Stimulated activated CD8-positive, alpha-beta memory T cell treated with anti-CD3 and anti-CD28 coated beads, Interleukin-7, amount 100 ng/mL, for 48 hours (primary cell): ENCODE measurements at regions not wholly inside any gene's neighbourhood (a gene's known extent, or its start where the extent isn't known, plus 50 kb on each side); places are given as distances from the start of the nearest gene placed in this dataset.

Experiments used
- DNase-seq, 2 donors: peaks; one replicate each; pipeline ENCODE4 v3.0.0-alpha.2; 2020; ENCODE audit warnings: low read depth in 1 of 2; ENCODE audit errors: extremely low read depth in 1 of 2

- DNase-seq = no peak
These were observed 606.3 kb downstream of the KCNJ2 start for GRCh38 chr17:70775679-70776078.

- no peak for DNase-seq
These were observed 607.1 kb downstream of the KCNJ2 start for GRCh38 chr17:70776441-70776840.

GRCh38 chr17:70780031-70780430, 610.7 kb downstream of the KCNJ2 start:
- no peak for DNase-seq

GRCh38 chr17:70786081-70786480, 616.7 kb downstream of the KCNJ2 start:
- DNase-seq = no peak

GRCh38 chr17:70787721-70788300, 618.5 kb downstream of the KCNJ2 start:
- DNase-seq = no peak

GRCh38 chr17:70791748-70792443, 622.6 kb downstream of the KCNJ2 start:
- DNase-seq = no peak

GRCh38 chr17:70794738-70795137, 625.4 kb downstream of the KCNJ2 start:
- DNase-seq = no peak

GRCh38 chr17:70795620-70796019, 626.3 kb downstream of the KCNJ2 start:
- no peak for DNase-seq

GRCh38 chr17:70796757-70797156, 627.4 kb downstream of the KCNJ2 start:
- no peak for DNase-seq

- DNase-seq = no peak
These were observed 627.8 kb downstream of the KCNJ2 start for GRCh38 chr17:70797166-70797565.

- no peak for DNase-seq
These were observed 634.8 kb downstream of the KCNJ2 start for GRCh38 chr17:70804161-70804560.

GRCh38 chr17:70808596-70808995, 639.3 kb downstream of the KCNJ2 start:
- DNase-seq = no peak

- no peak for DNase-seq
These were observed 641.3 kb downstream of the KCNJ2 start for GRCh38 chr17:70810609-70811008.

- no peak for DNase-seq
These were observed 644.1 kb downstream of the KCNJ2 start for GRCh38 chr17:70813355-70813930.

GRCh38 chr17:70819183-70819582, 649.9 kb downstream of the KCNJ2 start:
- DNase-seq = no peak

GRCh38 chr17:70820276-70820675, 650.9 kb downstream of the KCNJ2 start:
- no peak for DNase-seq

GRCh38 chr17:70825321-70826125, 656.2 kb downstream of the KCNJ2 start:
- DNase-seq = no peak

GRCh38 chr17:70829876-70830275, 660.5 kb downstream of the KCNJ2 start:
- DNase-seq = no peak

GRCh38 chr17:70834039-70834438, 664.7 kb downstream of the KCNJ2 start:
- DNase-seq = no peak

- no peak for DNase-seq
These were observed 679.5 kb downstream of the KCNJ2 start for GRCh38 chr17:70848785-70849184.

GRCh38 chr17:70855401-70856054, 686.2 kb downstream of the KCNJ2 start:
- no peak for DNase-seq
